PC-3 (cell line): ENCODE measurements at regions not wholly inside any gene's neighbourhood (a gene's known extent, or its start where the extent isn't known, plus 50 kb on each side); places are given as distances from the start of the nearest gene placed in this dataset.

Experiments
- ATAC-seq: fragments of 200-7000 bp; cut with Tn5 transposase; 2 replicates; pipeline ENCODE4 v1.9.1; 2020; ENCODE audit warnings: mild to moderate bottlenecking, moderate library complexity
- BruUV-seq: library from RNA; stranded (reverse); fragments of 400-500 nt; replicated peaks from 2 replicates; lab custom pipeline; 2021; lab: Mats Ljungman, UMichigan
- CTCF ChIA-PET: fragments of 300-600 bp; sonication (Branson Sonifier 250); formaldehyde crosslinking; loops from one replicate; lab custom pipeline; 2022; ENCODE audit warnings: antibody characterized with exemption; lab: Charles Lee
- POLR2A ChIA-PET: fragments of 300-600 bp; sonication (Branson Sonifier 250); formaldehyde crosslinking; loops from one replicate; lab custom pipeline; 2022; ENCODE audit warnings: antibody characterized with exemption; ENCODE audit not compliant: unreplicated experiment; lab: Charles Lee
- DNase-seq: peaks from one replicate; pipeline ENCODE4 v3.0.0-alpha.2; 2015
- H2AFZ ChIP-seq: fragments of 300-600 bp; sonication (generic); 2 replicates; pipeline ENCODE4 v1.6.0; 2016; ENCODE audit warnings: antibody characterized with exemption, low read length
- H3F3A ChIP-seq: fragments of 300-600 bp; sonication (generic); one replicate; pipeline ENCODE4 v1.6.0; 2017; ENCODE audit warnings: antibody characterized with exemption, low read length, control low read depth, mild to moderate bottlenecking; ENCODE audit not compliant: unreplicated experiment
- H3K27ac ChIP-seq: fragments of 300-600 bp; sonication (generic); 2 replicates; pipeline ENCODE4 v1.5.1; 2016; ENCODE audit warnings: mild to moderate bottlenecking, low read length
- H3K27me3 ChIP-seq: fragments of 300-600 bp; sonication (generic); 2 replicates; pipeline ENCODE4 v1.6.1; 2016; ENCODE audit warnings: low read length, mixed read lengths
- H3K36me3 ChIP-seq: fragments of 300-600 bp; sonication (generic); 2 replicates; pipeline ENCODE4 v1.6.1; 2016; ENCODE audit warnings: low read depth, mixed run types, low read length, mixed read lengths
- H3K4me1 ChIP-seq: fragments of 300-600 bp; sonication (generic); 2 replicates; pipeline ENCODE4 v1.5.1; 2016; ENCODE audit warnings: low read length; ENCODE audit not compliant: insufficient read depth
- H3K4me2 ChIP-seq: fragments of 300-600 bp; sonication (generic); 2 replicates; pipeline ENCODE4 v1.6.0; 2016; ENCODE audit warnings: low read length
- H3K4me3 ChIP-seq: fragments of 300-600 bp; sonication (generic); 2 replicates; pipeline ENCODE4 v1.5.1; 2016; ENCODE audit warnings: mild to moderate bottlenecking, low read length, mixed read lengths
- H3K79me2 ChIP-seq: fragments of 300-600 bp; sonication (generic); 2 replicates; pipeline ENCODE4 v1.6.1; 2017; ENCODE audit warnings: low read length, mixed read lengths
- H3K9ac ChIP-seq: fragments of 300-600 bp; sonication (generic); 2 replicates; pipeline ENCODE4 v1.6.0; 2016; ENCODE audit warnings: mild to moderate bottlenecking, low read length
- H3K9me2 ChIP-seq: fragments of 300-600 bp; sonication (generic); replicated peaks from 2 replicates; pipeline ENCODE4 v1.6.1; 2016; ENCODE audit warnings: mixed run types, low read length, mixed read lengths
- H3K9me3 ChIP-seq: fragments of 300-600 bp; sonication (generic); 2 replicates; pipeline ENCODE4 v1.6.1; 2016; ENCODE audit warnings: low read length, mixed read lengths
- H4K20me1 ChIP-seq: fragments of 300-600 bp; sonication (generic); 2 replicates; pipeline ENCODE4 v1.6.1; 2016; ENCODE audit warnings: low read length, mixed read lengths
- CTCF ChIP-seq: fragments of 300-600 bp; sonication (generic); conservative IDR thresholded peaks from 2 replicates; pipeline ENCODE4 v1.5.1; 2017; ENCODE audit warnings: antibody characterized with exemption, low read depth, mild to moderate bottlenecking, low read length
- EZH2 ChIP-seq: fragments of 300-600 bp; sonication (generic); IDR thresholded peaks from one replicate; pipeline ENCODE4 v1.6.1; 2017; ENCODE audit warnings: antibody characterized with exemption, mild to moderate bottlenecking, low read length; ENCODE audit not compliant: unreplicated experiment
- EZH2phosphoT487 ChIP-seq: fragments of 300-600 bp; sonication (generic); IDR thresholded peaks from 2 replicates; pipeline ENCODE4 v1.6.1; 2018; ENCODE audit warnings: mild to moderate bottlenecking, antibody characterized with exemption, low read length, borderline replicate concordance
- intact Hi-C: fragments of 100-400 bp; cut with micrococcal nuclease; formaldehyde crosslinking; loops from 2 replicates; pipeline ENCODE4 v1.9.0; 2023

GRCh38 chr3:106703524-106703923 lies 673.7 kb upstream of the CCDC54 start:
- no peaks in the 10 kb centered on the region for H4K20me1 ChIP-seq
- intact Hi-C loops: no loop called here
- ChIA-PET POLR2A (no interaction called here), CTCF (no interaction called here)
- 0 out of 2 replicates have a peak, but pooled peaks cover 3% of the 10 kb centered on the region for H3K9me2 ChIP-seq
- no peaks in the 10 kb centered on the region for H3K4me1 ChIP-seq
- no peak for DNase-seq
- no peaks in the 10 kb centered on the region for H3K9me3 ChIP-seq
- H3K4me3 ChIP-seq: no peak overlapping the region
- no peak overlapping the region for H3K27ac ChIP-seq
- BruUV-seq: no TSS peak
- H3K36me3 ChIP-seq: no peaks in the 10 kb centered on the region
- H3K9ac ChIP-seq: no peak overlapping the region
- H3K27me3 ChIP-seq: no peaks in the 10 kb centered on the region
- no peaks in the 10 kb centered on the region for H3F3A ChIP-seq
- TF ChIP-seq EZH2phosphoT487 (no peak), CTCF (no peak), EZH2 (no peak)
- no peaks in the 10 kb centered on the region for H3K79me2 ChIP-seq
- H2AFZ ChIP-seq: no peak overlapping the region
- ATAC-seq: no peak
- no peak overlapping the region for H3K4me2 ChIP-seq

GRCh38 chr3:106707347-106707746 lies 669.9 kb upstream of the CCDC54 start:
- Histone ChIP-seq H3K79me2 (no peaks in the 10 kb centered on the region), H3F3A (no peaks in the 10 kb centered on the region), H3K9me2 (0 out of 2 replicates have a peak, but pooled peaks cover 3% of the 10 kb centered on the region), H3K4me2 (no peak overlapping the region), H3K9ac (no peak overlapping the region), H3K27ac (no peak overlapping the region), H3K4me3 (no peak overlapping the region), H3K27me3 (no peaks in the 10 kb centered on the region), H2AFZ (no peak overlapping the region), H3K4me1 (no peaks in the 10 kb centered on the region), H3K9me3 (no peaks in the 10 kb centered on the region), H3K36me3 (no peaks in the 10 kb centered on the region), H4K20me1 (no peaks in the 10 kb centered on the region)
- TF ChIP-seq EZH2phosphoT487 (no peak), EZH2 (no peak), CTCF (no peak)
- peak; percentile 59 for ATAC-seq
- intact Hi-C loops: no loop called here
- peak; percentile 33 for DNase-seq
- ChIA-PET POLR2A (no interaction called here), CTCF (no interaction called here)
- no TSS peak for BruUV-seq

GRCh38 chr3:106710596-106710995 lies 666.6 kb upstream of the CCDC54 start:
- intact Hi-C loops: no loop called here
- Histone ChIP-seq H3K4me1 (no peaks in the 10 kb centered on the region), H3K36me3 (no peaks in the 10 kb centered on the region), H4K20me1 (no peaks in the 10 kb centered on the region), H3K4me3 (no peak overlapping the region), H3K27me3 (no peaks in the 10 kb centered on the region), H3K9me2 (no peaks in the 10 kb centered on the region), H3K27ac (no peak overlapping the region), H3K9me3 (no peaks in the 10 kb centered on the region), H2AFZ (no peak overlapping the region), H3K79me2 (no peaks in the 10 kb centered on the region), H3K4me2 (no peak overlapping the region), H3K9ac (no peak overlapping the region), H3F3A (no peaks in the 10 kb centered on the region)
- ATAC-seq: no peak
- TF ChIP-seq EZH2phosphoT487 (no peak), CTCF (no peak), EZH2 (no peak)
- POLR2A ChIA-PET: no interaction called here
- CTCF ChIA-PET: no interaction called here
- no peak for DNase-seq
- no TSS peak for BruUV-seq
